H9 (cell line): ENCODE measurements at regions not wholly inside any gene's neighbourhood (a gene's known extent, or its start where the extent isn't known, plus 50 kb on each side); places are given as distances from the start of the nearest gene placed in this dataset.

Experiments used
- DNase-seq: peaks from one replicate; pipeline ENCODE4 v3.0.0-alpha.2; 2017
- H2AFZ ChIP-seq: one replicate; pipeline ENCODE4 v1.6.1; 2013; ENCODE audit warnings: mild to moderate bottlenecking, low read length, control low read depth, moderate library complexity
- H2AK5ac ChIP-seq: 2 replicates; pipeline ENCODE4 v1.6.1; 2013; ENCODE audit warnings: low read length, control low read depth, mixed read lengths; ENCODE audit not compliant: insufficient read length
- H2BK120ac ChIP-seq: one replicate; pipeline ENCODE4 v1.6.1; 2013; ENCODE audit warnings: low read depth, mild to moderate bottlenecking, low read length, control low read depth, inconsistent platforms; ENCODE audit not compliant: poor library complexity, severe bottlenecking
- H2BK12ac ChIP-seq: 2 replicates; pipeline ENCODE4 v1.6.1; 2013; ENCODE audit warnings: low read length, control low read depth, mixed read lengths, low read depth; ENCODE audit not compliant: insufficient read length
- H2BK15ac ChIP-seq: 2 replicates; pipeline ENCODE4 v1.6.1; 2013; ENCODE audit warnings: low read depth, low read length, control low read depth
- H2BK20ac ChIP-seq: one replicate; pipeline ENCODE4 v1.6.1; 2013; ENCODE audit warnings: low read depth, mild to moderate bottlenecking, low read length, control low read depth, inconsistent platforms; ENCODE audit not compliant: poor library complexity, severe bottlenecking
- H2BK5ac ChIP-seq: 2 replicates; pipeline ENCODE4 v1.6.1; 2013; ENCODE audit warnings: low read length, control low read depth, mixed read lengths; ENCODE audit not compliant: insufficient read length
- H3K14ac ChIP-seq: 2 replicates; pipeline ENCODE4 v1.6.1; 2013; ENCODE audit warnings: low read length, control low read depth; ENCODE audit not compliant: insufficient read depth
- H3K18ac ChIP-seq: 2 replicates; pipeline ENCODE4 v1.6.1; 2013; ENCODE audit warnings: low read depth, mild to moderate bottlenecking, mixed read lengths, low read length, control low read depth; ENCODE audit not compliant: insufficient read length
- H3K23ac ChIP-seq: 2 replicates; pipeline ENCODE4 v1.6.1; 2013; ENCODE audit warnings: low read length, control low read depth, mixed read lengths, low read depth; ENCODE audit not compliant: insufficient read length
- H3K23me2 ChIP-seq: 2 replicates; pipeline ENCODE4 v1.6.1; 2013; ENCODE audit warnings: low read depth, mild to moderate bottlenecking, mixed read lengths, low read length, control low read depth; ENCODE audit not compliant: insufficient read length, poor library complexity, severe bottlenecking
- H3K27ac ChIP-seq: 2 replicates; pipeline ENCODE4 v1.5.1; 2013; ENCODE audit warnings: low read length, control low read depth, mixed read lengths, low read depth; ENCODE audit not compliant: insufficient read length
- H3K27me3 ChIP-seq: 2 replicates; pipeline ENCODE4 v1.6.1; 2013; ENCODE audit warnings: low read length, control low read depth, inconsistent platforms; ENCODE audit not compliant: insufficient read depth
- H3K4ac ChIP-seq: 2 replicates; pipeline ENCODE4 v1.6.1; 2013; ENCODE audit warnings: low read depth, mild to moderate bottlenecking, control low read depth, inconsistent platforms, low read length, moderate library complexity
- H3K4me1 ChIP-seq: 2 replicates; pipeline ENCODE4 v1.6.1; 2013; ENCODE audit warnings: low read length, control low read depth, inconsistent platforms; ENCODE audit not compliant: insufficient read depth
- H3K4me2 ChIP-seq: 2 replicates; pipeline ENCODE4 v1.6.1; 2013; ENCODE audit warnings: low read length, control low read depth, mixed read lengths; ENCODE audit not compliant: insufficient read length, insufficient read depth
- H3K56ac ChIP-seq: 2 replicates; pipeline ENCODE4 v1.6.1; 2013; ENCODE audit warnings: low read depth, mild to moderate bottlenecking, mixed read lengths, low read length, control low read depth; ENCODE audit not compliant: insufficient read length
- H3K79me1 ChIP-seq: 2 replicates; pipeline ENCODE4 v1.6.1; 2013; ENCODE audit warnings: low read depth, mild to moderate bottlenecking, moderate library complexity, low read length, control low read depth, inconsistent platforms; ENCODE audit not compliant: insufficient read depth, poor library complexity, severe bottlenecking
- H3K79me2 ChIP-seq: 2 replicates; pipeline ENCODE4 v1.6.1; 2013; ENCODE audit warnings: low read length, control low read depth, inconsistent platforms; ENCODE audit not compliant: insufficient read depth
- H3K9ac ChIP-seq: 2 replicates; pipeline ENCODE4 v1.6.1; 2013; ENCODE audit warnings: low read length, control low read depth, mixed read lengths; ENCODE audit not compliant: insufficient read length; ENCODE audit errors: extremely low read depth
- H3K9me3 ChIP-seq: one replicate; pipeline ENCODE4 v1.6.1; 2013; ENCODE audit warnings: low read depth, low read length, inconsistent platforms; ENCODE audit not compliant: control insufficient read depth
- H3T11ph ChIP-seq: one replicate; pipeline ENCODE4 v1.6.1; 2013; ENCODE audit warnings: mild to moderate bottlenecking, low read length, control low read depth, inconsistent platforms
- H4K20me1 ChIP-seq: one replicate; pipeline ENCODE4 v1.6.1; 2013; ENCODE audit not compliant: control insufficient read depth, insufficient read length, insufficient read depth
- H4K5ac ChIP-seq: 2 replicates; pipeline ENCODE4 v1.6.1; 2013; ENCODE audit warnings: low read depth, mild to moderate bottlenecking, mixed read lengths, low read length, control low read depth; ENCODE audit not compliant: insufficient read length
- H4K8ac ChIP-seq: replicated peaks from 2 replicates; pipeline ENCODE4 v1.6.1; 2013; ENCODE audit warnings: low read length, control low read depth, mixed read lengths, low read depth; ENCODE audit not compliant: insufficient read length
- H4K91ac ChIP-seq: 2 replicates; pipeline ENCODE4 v1.6.1; 2013; ENCODE audit warnings: low read depth, mild to moderate bottlenecking, moderate library complexity, mixed read lengths, low read length, control low read depth; ENCODE audit not compliant: insufficient read length
- H3K27ac Mint-ChIP-seq, 3 experiments: 2 replicates in 2 of 3; 3 replicates in 1 of 3; pipeline ENCODE4 v1.8.0; 2020 to 2021; ENCODE audit warnings: mixed read lengths in 3 of 3, mild to moderate bottlenecking in 1 of 3, moderate library complexity in 1 of 3
- H3K27me3 Mint-ChIP-seq: 2 replicates; pipeline ENCODE4 v1.8.0; 2021; ENCODE audit warnings: low read depth, mild to moderate bottlenecking, moderate library complexity, mixed read lengths
- H3K36me3 Mint-ChIP-seq, 3 experiments: 2 replicates in 2 of 3; 3 replicates in 1 of 3; pipeline ENCODE4 v1.8.0; 2020 to 2021; ENCODE audit warnings: low read depth in 3 of 3, mixed read lengths in 3 of 3; ENCODE audit not compliant: insufficient read depth in 1 of 3
- H3K4me1 Mint-ChIP-seq, 2 experiments: 2 replicates each; pipeline ENCODE4 v1.8.0; 2020; ENCODE audit warnings: mixed read lengths in 2 of 2
- H3K4me3 Mint-ChIP-seq, 2 experiments: 2 replicates in 1 of 2; 3 replicates in 1 of 2; pipeline ENCODE4 v1.8.0; 2020 to 2021; ENCODE audit warnings: mild to moderate bottlenecking in 2 of 2, mixed read lengths in 2 of 2, moderate library complexity in 1 of 2
- H3K9me3 Mint-ChIP-seq, 2 experiments: 2 replicates in 1 of 2; 3 replicates in 1 of 2; pipeline ENCODE4 v1.8.0; 2020; ENCODE audit warnings: mild to moderate bottlenecking in 2 of 2, mixed read lengths in 2 of 2, moderate library complexity in 1 of 2
- WGBS: extraction: QIAGEN DNeasy Blood & Tissue Kit; methylation state at CpG from one replicate; pipeline ENCODE4 v1.1.7; 2013; ENCODE audit warnings: missing lambda C conversion rate, low lambda C conversion rate, mixed read lengths; ENCODE audit not compliant: insufficient read length; ENCODE audit errors: extremely low coverage; 5-methylcytosine and 5-hydroxymethylcytosine counted together
- TF ChIP-seq, protein P1 (sequence below): fragments of 200-600 bp; sonication (generic); conservative IDR thresholded peaks from 3 replicates; pipeline ENCODE4 v1.8.0; 2021; ENCODE audit warnings: antibody characterized with exemption, mild to moderate bottlenecking

DNA sequence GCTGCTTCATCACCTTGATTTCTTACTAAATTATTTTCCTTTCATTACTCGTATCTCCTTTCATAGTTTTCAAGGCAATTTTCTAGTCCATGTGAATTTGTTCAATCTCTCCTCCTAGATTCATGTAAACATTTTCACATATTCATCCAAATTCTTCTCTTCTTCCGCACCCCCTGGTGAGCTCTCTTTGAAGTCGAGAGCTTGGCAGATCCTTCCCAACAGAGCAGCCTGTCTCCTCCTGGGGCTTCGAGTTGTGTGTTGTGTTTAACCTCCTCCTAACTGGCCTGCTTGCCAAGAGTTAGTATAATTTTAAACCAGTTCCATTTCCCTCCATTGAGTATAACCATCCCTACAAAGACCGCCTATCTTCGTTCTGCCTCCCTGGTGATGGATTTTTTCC, 272.4 kb upstream of the CELF2 start:
- no peak overlapping the region for H2AK5ac ChIP-seq
- no peak overlapping the region for H3K9ac ChIP-seq
- no peak overlapping the region for H3K27ac Mint-ChIP-seq
- H2BK120ac ChIP-seq: no peak overlapping the region
- no peaks in the 10 kb centered on the region for H3K27me3 ChIP-seq
- H3K9me3 Mint-ChIP-seq: peaks cover 7 to 10% of the 10 kb centered on the region in 2 experiments; a peak in 4 of 5 replicates
- WGBS: no CpG with 5 or more reads among the region's 6 CpGs
- H3K4ac ChIP-seq: no peak overlapping the region
- H3K23ac ChIP-seq: no peak overlapping the region
- no peaks in the 10 kb centered on the region for H3K79me1 ChIP-seq
- H3K36me3 Mint-ChIP-seq: peaks cover 5 to 7% (median 6%) of the 10 kb centered on the region in 3 experiments; a peak in 4 of 7 replicates
- no peak overlapping the region for H4K8ac ChIP-seq
- no peaks in the 10 kb centered on the region for H3K79me2 ChIP-seq
- no peak overlapping the region for H3K18ac ChIP-seq
- DNase-seq: no peak
- no peak overlapping the region for H2AFZ ChIP-seq
- H3K4me3 Mint-ChIP-seq: no peak overlapping the region
- H4K91ac ChIP-seq: no peak overlapping the region
- H3T11ph ChIP-seq: no peak overlapping the region
- H3K27me3 Mint-ChIP-seq: no peaks in the 10 kb centered on the region
- no peak overlapping the region for H2BK15ac ChIP-seq
- no peak overlapping the region for H2BK12ac ChIP-seq
- TF ChIP-seq, protein P1, sequence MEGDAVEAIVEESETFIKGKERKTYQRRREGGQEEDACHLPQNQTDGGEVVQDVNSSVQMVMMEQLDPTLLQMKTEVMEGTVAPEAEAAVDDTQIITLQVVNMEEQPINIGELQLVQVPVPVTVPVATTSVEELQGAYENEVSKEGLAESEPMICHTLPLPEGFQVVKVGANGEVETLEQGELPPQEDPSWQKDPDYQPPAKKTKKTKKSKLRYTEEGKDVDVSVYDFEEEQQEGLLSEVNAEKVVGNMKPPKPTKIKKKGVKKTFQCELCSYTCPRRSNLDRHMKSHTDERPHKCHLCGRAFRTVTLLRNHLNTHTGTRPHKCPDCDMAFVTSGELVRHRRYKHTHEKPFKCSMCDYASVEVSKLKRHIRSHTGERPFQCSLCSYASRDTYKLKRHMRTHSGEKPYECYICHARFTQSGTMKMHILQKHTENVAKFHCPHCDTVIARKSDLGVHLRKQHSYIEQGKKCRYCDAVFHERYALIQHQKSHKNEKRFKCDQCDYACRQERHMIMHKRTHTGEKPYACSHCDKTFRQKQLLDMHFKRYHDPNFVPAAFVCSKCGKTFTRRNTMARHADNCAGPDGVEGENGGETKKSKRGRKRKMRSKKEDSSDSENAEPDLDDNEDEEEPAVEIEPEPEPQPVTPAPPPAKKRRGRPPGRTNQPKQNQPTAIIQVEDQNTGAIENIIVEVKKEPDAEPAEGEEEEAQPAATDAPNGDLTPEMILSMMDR: no peak
- peaks cover 10% of the 10 kb centered on the region in 2 experiments for H3K4me1 Mint-ChIP-seq
- no peak overlapping the region for H2BK5ac ChIP-seq
- no peaks in the 10 kb centered on the region for H3K23me2 ChIP-seq
- no peak overlapping the region for H3K4me2 ChIP-seq
- H3K27ac ChIP-seq: no peak overlapping the region
- H4K20me1 ChIP-seq: no peaks in the 10 kb centered on the region
- no peaks in the 10 kb centered on the region; the same call in 1 of the 2 replicates for H3K4me1 ChIP-seq
- H3K9me3 ChIP-seq: no peaks in the 10 kb centered on the region
- H3K14ac ChIP-seq: no peak overlapping the region
- no peak overlapping the region for H3K56ac ChIP-seq
- H4K5ac ChIP-seq: no peak overlapping the region
- H2BK20ac ChIP-seq: no peak overlapping the region
